NAMALWA (cell line): ENCODE measurements at regions not wholly inside any gene's neighbourhood (a gene's known extent, or its start where the extent isn't known, plus 50 kb on each side); places are given as distances from the start of the nearest gene placed in this dataset.

ENCODE experiments used
- DNase-seq: peaks from one replicate; pipeline ENCODE4 v3.0.0-alpha.2; 2015; ENCODE audit warnings: low spot score

- no peak for DNase-seq
Measured at GRCh38 chr19:29292562-29292961, 79.6 kb upstream of the UQCRFS1 start.

DNA sequence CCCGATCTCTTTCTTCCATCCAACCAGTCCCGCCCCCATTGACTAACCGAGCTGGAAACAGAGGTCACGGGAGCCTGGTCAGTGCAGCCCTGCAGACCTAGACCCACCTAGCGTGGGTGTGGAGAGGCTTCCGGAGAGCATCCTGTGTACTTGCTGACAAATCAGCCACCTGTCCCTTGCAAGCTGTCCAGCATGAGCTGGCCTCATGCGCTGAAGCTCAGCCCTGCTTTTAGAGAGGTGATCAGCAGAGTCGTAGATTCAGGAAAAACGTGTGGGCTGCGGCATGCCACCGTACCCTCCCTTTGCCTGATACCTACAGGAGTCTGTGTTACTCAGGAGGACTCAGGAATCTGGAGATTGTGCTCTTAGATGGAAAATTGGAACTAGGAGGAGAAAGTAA is 80.3 kb upstream of the UQCRFS1 start:
- DNase-seq, result no peak

DNA sequence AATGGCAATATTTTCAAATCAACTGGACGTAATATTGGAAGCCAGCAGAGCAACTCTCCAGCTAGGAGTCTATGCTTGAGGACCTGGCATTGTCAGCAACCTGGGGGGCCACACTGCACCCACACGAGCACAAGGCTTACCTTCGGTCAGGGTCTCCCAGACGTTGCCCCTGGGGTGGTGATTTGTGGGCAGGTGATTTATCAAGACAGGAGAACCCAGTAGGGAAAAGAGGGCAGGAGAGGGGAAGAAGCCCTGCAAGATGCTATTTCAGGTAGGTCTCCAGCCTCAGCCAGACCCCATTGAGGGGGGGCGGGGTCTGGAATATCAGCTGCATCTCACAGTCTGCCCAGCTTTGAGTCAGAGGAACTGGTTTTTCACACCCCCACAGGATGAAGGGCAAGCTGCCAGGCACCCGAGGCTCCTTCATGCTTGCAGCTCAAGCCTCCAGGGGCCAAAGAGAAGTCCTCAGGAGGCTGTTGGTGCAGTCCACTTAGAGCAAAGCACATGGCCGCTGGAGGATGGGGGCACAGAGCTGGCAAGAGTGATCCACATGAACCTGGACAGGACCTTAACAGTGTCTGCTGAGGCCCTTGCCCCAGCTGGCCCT is 80.9 kb upstream of the UQCRFS1 start:
- DNase-seq, result no peak

DNA sequence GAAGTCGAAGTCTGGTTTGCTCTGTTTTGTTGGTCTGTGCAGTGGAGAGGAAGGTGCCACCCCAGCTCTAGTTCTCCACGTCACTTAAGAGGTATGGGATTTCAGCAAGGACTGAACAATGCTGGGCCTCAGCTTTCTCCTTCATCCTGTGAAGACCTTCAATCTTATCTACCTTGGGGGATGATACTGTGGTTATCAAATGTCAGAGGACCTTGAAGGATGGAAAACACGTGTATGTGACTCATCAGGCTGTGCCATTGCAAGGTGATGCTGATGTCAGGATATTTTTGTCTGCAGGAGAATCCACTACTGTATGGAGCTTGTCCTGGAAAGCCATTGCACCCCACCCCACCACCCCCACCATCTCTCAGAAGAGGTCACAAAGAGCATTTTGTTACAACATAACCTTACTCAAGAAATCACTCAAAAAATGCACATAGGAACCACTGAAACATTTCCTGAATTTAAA is 81.4 kb upstream of the UQCRFS1 start:
- no peak for DNase-seq

GRCh38 chr19:29295285-29295684 is 82.3 kb upstream of the UQCRFS1 start:
- DNase-seq, result no peak

GRCh38 chr19:29297381-29297780 is 84.4 kb upstream of the UQCRFS1 start:
- DNase-seq, result no peak

DNA sequence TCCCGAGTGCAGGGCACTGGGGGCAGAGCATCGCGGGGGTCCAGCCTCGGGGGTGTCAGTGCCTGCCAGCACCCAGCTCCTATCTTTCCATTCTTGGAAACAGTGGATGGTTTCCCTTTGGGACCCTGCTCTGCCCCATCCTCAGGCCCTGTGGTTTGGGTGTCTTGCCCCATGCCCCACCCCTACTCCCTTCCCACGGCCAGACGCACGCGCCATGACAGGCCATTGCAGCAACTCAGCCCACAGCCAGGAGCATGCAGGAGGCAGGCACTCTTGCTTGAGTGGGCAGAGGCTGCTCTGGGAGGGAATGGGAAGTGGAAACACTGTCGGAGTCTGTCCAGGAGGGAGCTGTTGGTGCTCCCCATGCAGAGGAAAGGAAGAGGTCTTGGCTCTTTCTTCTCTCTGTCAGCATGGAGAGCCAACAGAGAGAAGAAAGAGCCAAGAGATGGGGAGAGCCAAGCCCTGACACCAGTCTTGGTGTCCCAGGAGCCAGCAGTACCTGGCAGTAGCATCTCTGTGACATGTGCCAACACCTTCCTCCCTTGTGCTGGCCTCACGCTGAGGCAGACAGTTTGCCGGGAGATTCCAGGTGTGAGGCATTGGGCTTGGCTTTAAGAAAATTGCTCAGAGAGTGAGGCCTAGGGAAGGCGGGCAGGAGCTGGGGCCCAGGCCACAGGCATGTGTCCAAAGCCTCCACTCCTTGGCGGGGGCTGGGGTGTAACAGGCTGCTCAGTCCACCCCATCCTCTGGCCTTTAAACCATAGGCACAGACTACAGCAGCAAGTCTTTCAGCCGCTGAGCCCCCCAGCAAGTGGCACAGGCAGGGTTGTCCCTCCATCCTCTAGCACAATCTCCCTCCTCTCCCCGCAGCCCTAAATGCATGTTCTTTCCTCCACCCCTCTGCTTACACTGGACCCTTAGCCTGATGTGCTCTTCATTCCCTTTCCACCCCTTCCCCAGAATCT is 86.7 kb upstream of the UQCRFS1 start:
- DNase-seq, result no peak

DNA sequence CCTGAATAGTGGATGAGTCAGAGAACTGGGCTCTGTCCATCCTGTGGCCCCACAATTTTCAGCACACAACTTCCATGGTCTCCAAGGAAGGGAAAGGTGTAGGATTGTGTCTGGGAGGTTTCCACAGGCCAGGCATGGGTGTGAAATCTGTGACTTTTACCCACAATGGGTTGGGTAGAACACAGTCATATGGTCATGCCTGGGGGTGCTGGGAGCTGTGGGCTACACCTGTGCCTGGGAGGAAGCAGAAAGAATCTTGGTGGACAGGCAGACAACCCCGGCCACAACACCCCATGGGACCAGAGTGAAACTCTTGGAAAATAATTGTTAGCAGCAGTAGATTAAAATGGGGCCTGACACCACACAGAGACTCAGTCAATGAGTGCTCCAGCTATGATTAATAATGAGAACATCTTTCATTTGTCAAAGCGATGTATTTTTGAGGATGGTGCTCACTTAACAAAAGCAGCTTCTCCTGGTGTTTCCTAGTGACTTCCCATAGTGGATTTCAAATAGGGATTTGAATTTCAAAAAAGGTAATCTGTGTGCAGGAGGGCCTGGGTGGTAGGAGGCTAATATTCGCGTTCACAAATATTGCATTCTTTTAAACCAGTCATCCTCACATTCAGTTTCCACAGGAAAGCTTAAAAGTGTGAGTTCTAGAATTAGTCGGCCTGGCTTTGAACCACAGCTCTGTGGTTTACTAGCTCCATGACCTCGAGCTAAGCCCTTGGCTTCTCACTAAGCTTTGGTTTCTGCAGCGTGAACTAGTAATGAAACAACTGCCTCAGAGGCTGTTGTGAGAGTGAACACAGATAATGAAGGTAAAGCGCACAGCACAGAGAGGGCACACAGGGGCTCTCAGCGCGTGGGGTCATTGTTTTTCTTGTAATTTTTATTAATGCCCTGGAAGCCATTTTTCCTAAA is 89.3 kb upstream of the UQCRFS1 start:
- no peak for DNase-seq

GRCh38 chr19:29303069-29303718 is 90.2 kb upstream of the UQCRFS1 start:
- no peak for DNase-seq

DNA sequence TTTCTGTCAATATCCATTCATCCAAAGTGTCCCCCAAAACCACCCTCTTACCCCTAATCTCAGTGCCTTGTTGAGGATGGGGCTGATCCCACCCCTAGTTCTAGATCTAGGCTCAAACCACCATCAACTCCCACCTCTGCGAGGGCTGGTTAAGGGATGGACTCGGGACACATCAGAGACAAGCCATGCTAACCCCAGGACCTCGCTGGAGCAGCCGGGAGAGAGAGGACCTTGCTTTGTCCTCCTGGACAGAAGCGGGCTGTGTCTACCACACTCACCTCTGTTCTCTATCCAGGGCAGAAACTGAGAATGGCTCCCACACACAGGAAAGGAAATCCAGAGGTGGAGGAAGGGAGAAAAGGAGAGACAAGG is 90.8 kb upstream of the UQCRFS1 start:
- no peak for DNase-seq

GRCh38 chr19:29305268-29305667 is 92.3 kb upstream of the UQCRFS1 start:
- no peak for DNase-seq

DNA sequence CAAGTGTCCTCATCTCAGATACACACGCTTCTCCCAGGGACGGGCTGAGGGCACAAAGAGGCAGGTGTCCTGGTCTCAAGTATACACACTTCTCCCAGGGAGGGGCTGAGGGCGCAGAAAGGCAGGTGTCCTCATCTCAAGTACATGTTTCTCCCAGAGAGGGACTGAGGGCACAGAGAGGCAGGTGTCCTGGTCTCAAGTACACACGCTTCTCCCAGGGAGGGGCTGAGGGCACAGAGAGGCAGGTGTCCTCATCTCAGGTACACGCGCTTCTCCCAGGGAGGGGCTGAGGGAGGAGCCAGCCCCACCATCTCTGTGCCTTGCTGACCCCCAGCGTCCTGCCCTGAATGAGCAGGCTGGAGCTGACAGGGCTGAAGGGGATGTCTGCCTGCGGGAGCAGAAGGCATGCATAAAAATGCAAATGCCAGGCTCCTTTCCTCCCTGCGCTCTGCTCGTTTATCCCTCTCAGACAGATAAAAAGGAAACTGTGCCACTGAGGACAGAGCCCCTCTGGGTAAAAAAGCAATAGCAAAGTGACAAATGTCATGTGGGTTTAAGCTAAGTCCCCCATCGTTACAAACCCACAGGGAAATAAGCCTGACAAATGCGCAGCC is 96.1 kb upstream of the UQCRFS1 start:
- DNase-seq, result no peak

DNA sequence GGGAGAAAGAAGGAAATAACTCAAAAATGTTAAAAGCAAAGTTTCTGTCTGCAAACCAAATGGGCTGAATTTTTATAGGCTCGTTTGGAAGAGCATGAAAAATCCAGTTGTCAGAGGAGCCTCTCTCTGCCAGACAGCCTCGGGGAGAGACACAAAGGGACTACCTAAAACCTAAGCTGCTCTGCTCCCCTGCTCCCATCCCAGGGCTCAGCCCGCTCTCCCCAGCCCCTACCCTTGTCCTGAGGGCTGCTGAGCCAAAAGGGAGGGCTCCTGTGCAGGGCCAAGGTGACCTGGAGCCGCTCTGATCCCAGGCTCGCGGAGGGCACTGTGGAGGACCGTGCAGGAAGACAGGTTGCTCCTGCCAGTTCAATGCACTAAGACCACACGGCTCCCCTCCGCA is 96.7 kb upstream of the UQCRFS1 start:
- DNase-seq, result no peak

DNA sequence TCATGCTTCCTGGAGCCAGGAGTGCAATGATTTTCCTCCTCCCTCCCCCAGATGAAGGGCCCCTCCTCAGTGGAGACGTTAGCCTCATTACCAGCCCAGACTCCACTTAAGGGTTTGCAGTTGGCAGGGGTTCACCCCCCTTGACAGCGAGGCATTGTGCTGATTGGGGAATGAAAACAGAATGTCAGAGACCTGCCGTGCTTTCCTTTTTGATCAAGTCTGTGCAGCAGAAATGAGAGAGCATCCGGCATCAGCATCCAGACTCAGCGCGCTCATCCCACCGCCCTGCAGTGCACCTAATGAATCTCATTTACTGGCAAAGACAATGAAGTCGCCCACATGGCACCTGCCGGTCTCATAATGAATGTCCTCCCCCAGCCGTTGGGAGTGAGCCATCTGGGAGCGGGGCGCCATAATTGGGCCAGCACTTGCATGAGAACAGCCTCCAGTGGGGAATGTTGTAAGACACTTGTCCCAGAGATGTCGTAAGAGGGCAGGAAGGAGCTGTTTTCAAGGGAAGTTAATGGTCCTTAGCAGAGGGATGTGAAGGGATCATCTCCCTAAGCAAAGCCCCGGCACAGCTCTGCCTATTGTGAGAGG is 98.3 kb upstream of the UQCRFS1 start:
- no peak for DNase-seq

- no peak for DNase-seq
Measured at GRCh38 chr19:29315556-29316190, 102.7 kb upstream of the UQCRFS1 start.

DNA sequence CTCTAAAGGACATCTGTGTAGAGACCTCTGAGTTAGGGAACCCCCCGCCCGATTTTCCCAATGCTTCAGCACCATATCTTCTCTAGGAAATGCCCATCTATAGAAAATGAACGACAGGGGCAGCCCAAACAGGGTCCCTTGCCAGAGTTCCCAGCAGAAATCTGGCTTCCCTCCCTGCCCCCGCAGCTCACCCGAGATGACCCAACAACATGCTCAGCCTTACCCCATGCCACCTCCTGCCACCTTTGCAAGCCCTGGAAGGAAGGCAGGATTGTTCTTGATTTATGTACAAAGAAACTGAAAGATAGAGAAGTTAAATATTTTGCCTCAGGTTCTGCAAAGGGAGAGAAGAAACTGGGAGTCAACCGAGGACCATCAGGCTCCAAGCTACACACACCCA is 105.6 kb upstream of the UQCRFS1 start:
- no peak for DNase-seq

GRCh38 chr19:29320086-29320485 is 107.1 kb upstream of the UQCRFS1 start:
- DNase-seq, result no peak

- no peak for DNase-seq
Measured at GRCh38 chr19:29320618-29321017, 107.7 kb upstream of the UQCRFS1 start.

GRCh38 chr19:29321116-29321515 is 108.2 kb upstream of the UQCRFS1 start:
- DNase-seq, result no peak

DNA sequence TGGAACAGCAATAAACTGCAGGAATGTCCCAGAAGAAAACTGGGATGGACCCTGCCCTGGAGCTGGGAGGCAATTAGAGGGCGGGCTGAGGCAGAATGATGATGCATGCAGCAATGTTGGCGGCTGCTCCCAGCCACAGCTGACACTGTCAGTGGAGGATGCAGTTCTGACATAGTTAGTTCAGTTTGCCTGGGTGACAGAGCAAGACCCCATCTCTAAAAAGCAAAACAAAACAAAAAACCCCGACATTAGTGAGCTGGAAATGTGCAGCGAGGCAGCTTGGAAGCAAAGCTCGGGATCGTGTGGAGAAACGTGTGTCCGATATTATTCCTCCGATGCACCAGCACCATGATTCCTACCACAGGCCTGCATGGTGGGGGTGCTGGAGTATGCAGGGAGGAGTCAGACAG is 110.1 kb upstream of the UQCRFS1 start:
- DNase-seq, result no peak
